H1 (cell line): ENCODE measurements at regions not wholly inside any gene's neighbourhood (a gene's known extent, or its start where the extent isn't known, plus 50 kb on each side); places are given as distances from the start of the nearest gene placed in this dataset.

Experiments
- CTCF ChIA-PET: fragments of 300-600 bp; sonication (Branson Sonifier 250); formaldehyde crosslinking; loops from one replicate; lab custom pipeline; 2021; ENCODE audit not compliant: partially characterized antibody; lab: Charles Lee
- POLR2A ChIA-PET: fragments of 300-600 bp; sonication (Branson Sonifier 250); formaldehyde crosslinking; loops from one replicate; lab custom pipeline; 2021; ENCODE audit warnings: inconsistent platforms; ENCODE audit not compliant: partially characterized antibody; lab: Charles Lee
- DNase-seq, 2 experiments: peaks; one replicate each; pipeline versions ENCODE4 v3.0.0 to v3.0.0-alpha.2; 2010 to 2022; ENCODE audit warnings: low spot score in 2 of 2, low read depth in 1 of 2, mixed read lengths in 1 of 2
- FAIRE-seq: peaks from 2 replicates; lab custom pipeline; 2011; peaks lifted over from hg19 to GRCh38; lab: Jason Lieb, UNC
- H2AFZ ChIP-seq: 2 replicates; pipeline ENCODE4 v1.8.1; 2012; ENCODE audit warnings: low read length, inconsistent platforms
- H2AK5ac ChIP-seq: 2 replicates; pipeline ENCODE4 v1.6.1; 2013; ENCODE audit warnings: low read depth, low read length
- H2BK120ac ChIP-seq: replicated peaks from 2 replicates; pipeline ENCODE3; 2013; ENCODE audit warnings: low read depth, low read length, inconsistent platforms
- H2BK12ac ChIP-seq: 2 replicates; pipeline ENCODE4 v1.6.1; 2013; ENCODE audit warnings: low read depth, low read length
- H2BK15ac ChIP-seq: 2 replicates; pipeline ENCODE4 v1.6.1; 2013; ENCODE audit warnings: low read length
- H2BK20ac ChIP-seq: 2 replicates; pipeline ENCODE4 v1.6.1; 2013; ENCODE audit warnings: low read length
- H2BK5ac ChIP-seq: 2 replicates; pipeline ENCODE4 v1.6.1; 2013; ENCODE audit warnings: low read depth, low read length
- H3K14ac ChIP-seq: 2 replicates; pipeline ENCODE4 v1.6.1; 2013; ENCODE audit warnings: inconsistent platforms; ENCODE audit not compliant: insufficient read length
- H3K18ac ChIP-seq: 2 replicates; pipeline ENCODE4 v1.6.1; 2013; ENCODE audit warnings: low read length; ENCODE audit errors: extremely low read depth
- H3K23ac ChIP-seq: 2 replicates; pipeline ENCODE4 v1.6.1; 2013; ENCODE audit warnings: inconsistent platforms; ENCODE audit not compliant: insufficient read length
- H3K23me2 ChIP-seq: 2 replicates; pipeline ENCODE4 v1.6.1; 2013; ENCODE audit warnings: low read depth, low read length
- H3K27ac ChIP-seq: 2 replicates; pipeline ENCODE4 v1.6.1; 2011; ENCODE audit warnings: low read depth, low read length, inconsistent platforms
- H3K27me3 ChIP-seq, 4 experiments: replicated peaks in 1 of 4; 1 replicate in 1 of 4; 2 replicates in 3 of 4; pipeline versions ENCODE4 v1.6.1 to v1.8.1; 2011 to 2013; ENCODE audit warnings: low read length in 3 of 4, mild to moderate bottlenecking in 3 of 4, inconsistent platforms in 2 of 4, mixed read lengths in 2 of 4, moderate library complexity in 1 of 4; ENCODE audit not compliant: control insufficient read depth in 3 of 4, insufficient read depth in 3 of 4; ENCODE audit errors: extremely low read depth in 1 of 4
- H3K36me3 ChIP-seq, 4 experiments: 2 replicates each; pipeline versions ENCODE4 v1.6.1 to v1.8.1; 2011 to 2013; ENCODE audit warnings: mild to moderate bottlenecking in 4 of 4, low read length in 3 of 4, moderate library complexity in 2 of 4, control low read depth in 1 of 4, inconsistent platforms in 1 of 4; ENCODE audit not compliant: insufficient read depth in 4 of 4, control insufficient read depth in 2 of 4
- H3K4ac ChIP-seq: replicated peaks from 2 replicates; pipeline ENCODE3; 2013; ENCODE audit warnings: low read length, low read depth, mixed read lengths, inconsistent platforms; ENCODE audit not compliant: insufficient read length
- H3K4me1 ChIP-seq, 4 experiments: replicated peaks in 1 of 4; 1 replicate in 1 of 4; 2 replicates in 3 of 4; pipeline versions ENCODE4 v1.6.1 to v1.8.1; 2011 to 2013; ENCODE audit warnings: low read length in 3 of 4, inconsistent platforms in 2 of 4, mixed read lengths in 1 of 4; ENCODE audit not compliant: insufficient read depth in 4 of 4, control insufficient read depth in 3 of 4
- H3K4me2 ChIP-seq, 2 experiments: 2 replicates each; pipeline versions ENCODE4 v1.6.1 to v1.8.1; 2011 to 2013; ENCODE audit warnings: low read depth in 2 of 2, low read length in 2 of 2, control low read depth in 1 of 2, inconsistent platforms in 1 of 2, mild to moderate bottlenecking in 1 of 2; ENCODE audit not compliant: insufficient read depth in 1 of 2
- H3K4me3 ChIP-seq, 4 experiments: fragments of 200-600, 300-600 bp in 1 of 4; sonication (generic), shearing (Covaris generic), sonication (Bioruptor Twin) in 1 of 4; 2 replicates each; pipeline versions ENCODE4 v1.5.1 to v1.8.1; 2011 to 2016; ENCODE audit warnings: low read length in 4 of 4, low read depth in 3 of 4, control low read depth in 2 of 4, inconsistent platforms in 2 of 4, mild to moderate bottlenecking in 2 of 4, mixed read lengths in 1 of 4, moderate library complexity in 1 of 4; ENCODE audit not compliant: insufficient read depth in 2 of 4; ENCODE audit errors: extremely low read depth in 1 of 4
- H3K56ac ChIP-seq: replicated peaks from 2 replicates; pipeline ENCODE3; 2013; ENCODE audit warnings: low read depth, mild to moderate bottlenecking, mixed read lengths, low read length, inconsistent platforms; ENCODE audit not compliant: insufficient read length
- H3K79me1 ChIP-seq: 2 replicates; pipeline ENCODE4 v1.6.1; 2013; ENCODE audit warnings: low read depth, low read length, control low read depth
- H3K79me2 ChIP-seq, 2 experiments: 2 replicates each; pipeline versions ENCODE4 v1.6.1 to v1.8.1; 2012 to 2013; ENCODE audit warnings: low read length in 2 of 2, mild to moderate bottlenecking in 2 of 2, inconsistent platforms in 1 of 2; ENCODE audit not compliant: insufficient read depth in 2 of 2, control insufficient read depth in 1 of 2
- H3K9ac ChIP-seq, 4 experiments: replicated peaks in 1 of 4; 1 replicate in 1 of 4; 2 replicates in 3 of 4; pipeline versions ENCODE4 v1.6.1 to v1.8.1; 2011 to 2013; ENCODE audit warnings: low read depth in 3 of 4, low read length in 3 of 4, control low read depth in 2 of 4, mild to moderate bottlenecking in 2 of 4, moderate library complexity in 2 of 4, inconsistent platforms in 1 of 4; ENCODE audit errors: extremely low read depth in 1 of 4
- H3K9me3 ChIP-seq, 2 experiments: 2 replicates each; pipeline versions ENCODE4 v1.6.1 to v1.8.1; 2012 to 2013; ENCODE audit warnings: mild to moderate bottlenecking in 2 of 2, moderate library complexity in 2 of 2, control low read depth in 1 of 2, inconsistent platforms in 1 of 2, low read depth in 1 of 2, low read length in 1 of 2, mixed read lengths in 1 of 2; ENCODE audit not compliant: insufficient read depth in 2 of 2
- H4K20me1 ChIP-seq, 2 experiments: replicated peaks in 1 of 2; 2 replicates each; pipeline versions ENCODE3 to v1.8.1; 2011 to 2013; ENCODE audit warnings: inconsistent platforms in 2 of 2, low read length in 2 of 2, mild to moderate bottlenecking in 1 of 2; ENCODE audit not compliant: insufficient read depth in 2 of 2, control insufficient read depth in 1 of 2
- H4K5ac ChIP-seq: 2 replicates; pipeline ENCODE4 v1.6.1; 2013; ENCODE audit warnings: low read length, low read depth, mixed read lengths, inconsistent platforms; ENCODE audit not compliant: insufficient read length
- H4K8ac ChIP-seq: 2 replicates; pipeline ENCODE4 v1.8.0; 2013; ENCODE audit warnings: mild to moderate bottlenecking, moderate library complexity, low read length, inconsistent platforms; ENCODE audit not compliant: insufficient read depth; ENCODE audit errors: extremely low read depth
- H4K91ac ChIP-seq: replicated peaks from 2 replicates; pipeline ENCODE3; 2013; ENCODE audit warnings: low read length, mixed read lengths, inconsistent platforms; ENCODE audit not compliant: insufficient read length
- CBX8 ChIP-seq: fragments of 300-800, 300-1000 bp; sonication (generic); IDR thresholded peaks from 2 replicates; pipeline ENCODE4 v1.7.1; 2016; ENCODE audit warnings: low read depth, low read length, borderline replicate concordance
- CREB1 ChIP-seq: IDR thresholded peaks from 2 replicates; pipeline ENCODE4 v1.6.1; 2012; ENCODE audit warnings: inconsistent platforms
- CTBP2 ChIP-seq: IDR thresholded peaks from 2 replicates; pipeline ENCODE4 v1.7.0; 2011; ENCODE audit warnings: borderline replicate concordance, mild to moderate bottlenecking, moderate library complexity, mixed read lengths, low read length; ENCODE audit not compliant: insufficient read depth, insufficient read length
- E2F6 ChIP-seq: IDR thresholded peaks from 2 replicates; pipeline ENCODE4 v1.6.1; 2012; ENCODE audit warnings: inconsistent platforms
- HDAC6 ChIP-seq: IDR thresholded peaks from one replicate; pipeline ENCODE4 v1.7.1; 2012; ENCODE audit warnings: low read depth, mild to moderate bottlenecking, inconsistent platforms, low read length, moderate library complexity
- JUN ChIP-seq: IDR thresholded peaks from 2 replicates; pipeline ENCODE4 v1.6.1; 2011; ENCODE audit warnings: low read depth, mild to moderate bottlenecking, improper control_type of control experiment, low read length
- NANOG ChIP-seq: IDR thresholded peaks from 2 replicates; pipeline ENCODE4 v1.6.1; 2011; ENCODE audit warnings: low read length, low read depth, mild to moderate bottlenecking, inconsistent platforms; ENCODE audit not compliant: insufficient read depth, poor library complexity, severe bottlenecking
- RFX5 ChIP-seq: IDR thresholded peaks from 2 replicates; pipeline ENCODE4 v1.6.1; 2011; ENCODE audit warnings: low read depth, low read length, improper control_type of control experiment, borderline replicate concordance
- SIRT6 ChIP-seq: IDR thresholded peaks from one replicate; pipeline ENCODE4 v1.7.1; 2012; ENCODE audit warnings: low read length, inconsistent platforms
- SIX5 ChIP-seq: IDR thresholded peaks from 2 replicates; pipeline ENCODE4 v1.6.1; 2011; ENCODE audit warnings: mild to moderate bottlenecking, low read depth, low read length
- SP1 ChIP-seq: IDR thresholded peaks from 2 replicates; pipeline ENCODE4 v1.6.1; 2011; ENCODE audit warnings: low read depth, low read length
- SRF ChIP-seq: IDR thresholded peaks from 2 replicates; pipeline ENCODE4 v1.6.1; 2011; ENCODE audit warnings: mild to moderate bottlenecking, low read depth, low read length, moderate library complexity
- YY1 ChIP-seq: IDR thresholded peaks from 2 replicates; pipeline ENCODE4 v1.6.1; 2011; ENCODE audit warnings: low read depth, mild to moderate bottlenecking, low read length
- WGBS, 2 experiments: shearing (Covaris generic) in 1 of 2; methylation state at CpG; one replicate each; pipeline versions ENCODE4 v1.1.6 to v1.1.7; 2013 to 2015; ENCODE audit warnings: low lambda C conversion rate in 2 of 2, mixed read lengths in 2 of 2, inconsistent platforms in 1 of 2, low coverage in 1 of 2, missing lambda C conversion rate in 1 of 2; ENCODE audit not compliant: insufficient replicate concordance in 2 of 2, insufficient coverage in 1 of 2, insufficient read length in 1 of 2; ENCODE audit errors: extremely low coverage in 1 of 2, missing lambda C conversion rate in 1 of 2; 5-methylcytosine and 5-hydroxymethylcytosine counted together

- H3K4me2 ChIP-seq: no peak overlapping the region
- H4K8ac ChIP-seq: no peak overlapping the region
- H3K36me3 ChIP-seq: no peaks in the 10 kb centered on the region
- no peak overlapping the region for H2BK120ac ChIP-seq
- POLR2A ChIA-PET: interaction anchor here (0.7 kb wide), 1 partner anchor 121 kb away, joined by 3 read pairs; no protein-coding TSS in a partner anchor
- H3K9ac ChIP-seq: no peak overlapping the region
- H3K4ac ChIP-seq: no peak overlapping the region
- no peak overlapping the region for H2AFZ ChIP-seq
- no peaks in the 10 kb centered on the region for H3K79me2 ChIP-seq
- H3K9me3 ChIP-seq: no peaks in the 10 kb centered on the region
- no peaks in the 10 kb centered on the region for H3K27me3 ChIP-seq
- no peak overlapping the region for H2BK5ac ChIP-seq
- H3K4me3 ChIP-seq: no peak overlapping the region
- no peaks in the 10 kb centered on the region for H4K20me1 ChIP-seq
- DNase-seq (no peak), FAIRE-seq (no peak)
- H3K27ac ChIP-seq: no peak overlapping the region
- H2BK15ac ChIP-seq: no peak overlapping the region
- CTCF ChIA-PET: interaction anchor here (0.8 to 1.2 kb wide), 2 partner anchors 14 to 1566 kb away, joined by 3 read pairs; no protein-coding TSS in a partner anchor
- no peaks in the 10 kb centered on the region; the same call in 1 of the 2 replicates for H3K23me2 ChIP-seq
- no peak overlapping the region for H3K56ac ChIP-seq
- H3K23ac ChIP-seq: no peak overlapping the region
- H3K14ac ChIP-seq: no peak overlapping the region
- no peak overlapping the region for H3K18ac ChIP-seq
- no peak overlapping the region for H4K5ac ChIP-seq
- WGBS, 2 experiments: 100% methylated on average over 2 of the region's 2 CpGs; no CpG with 5 or more reads in 1 of the 2 experiments
- no peak overlapping the region for H2BK20ac ChIP-seq
- no peak overlapping the region for H2AK5ac ChIP-seq
- H3K4me1 ChIP-seq: no peaks in the 10 kb centered on the region
- no peak for TF ChIP-seq SRF
- no peak for TF ChIP-seq CTBP2
- TF ChIP-seq SP1: no peak
- no peak for TF ChIP-seq RFX5
- no peak for TF ChIP-seq E2F6
- TF ChIP-seq SIX5: no peak
- TF ChIP-seq HDAC6: no peak
- TF ChIP-seq CBX8: no peak
- TF ChIP-seq SIRT6: no peak
- no peak for TF ChIP-seq JUN
- TF ChIP-seq CREB1: no peak
- TF ChIP-seq NANOG: no peak
- TF ChIP-seq YY1: no peak
- no peak overlapping the region for H4K91ac ChIP-seq
- H2BK12ac ChIP-seq: no peak overlapping the region
- H3K79me1 ChIP-seq: no peaks in the 10 kb centered on the region
Measured at GRCh38 chr2:40559175-40559574, 107.3 kb upstream of the SLC8A1 start.
